Calu3 (cell line): ENCODE measurements at regions not wholly inside any gene's neighbourhood (a gene's known extent, or its start where the extent isn't known, plus 50 kb on each side); places are given as distances from the start of the nearest gene placed in this dataset.

Source experiments
- BruUV-seq: library from RNA; stranded (reverse); fragments of 400-500 nt; replicated peaks from 2 replicates; lab custom pipeline; 2021; lab: Mats Ljungman, UMichigan
- CTCF ChIA-PET: fragments of 300-600 bp; sonication (Branson Sonifier 250); formaldehyde crosslinking; loops from one replicate; lab custom pipeline; 2022; ENCODE audit warnings: antibody characterized with exemption; lab: Charles Lee
- DNase-seq: peaks from one replicate; pipeline ENCODE4 v3.0.0; 2022
- H3K27ac Mint-ChIP-seq: one replicate; pipeline ENCODE4 v1.8.0; 2022; ENCODE audit warnings: mixed read lengths; ENCODE audit not compliant: unreplicated experiment
- H3K27me3 Mint-ChIP-seq: one replicate; pipeline ENCODE4 v1.8.0; 2022; ENCODE audit warnings: mixed read lengths; ENCODE audit not compliant: unreplicated experiment
- H3K36me3 Mint-ChIP-seq: one replicate; pipeline ENCODE4 v1.8.0; 2022; ENCODE audit warnings: mild to moderate bottlenecking, moderate library complexity, mixed read lengths; ENCODE audit not compliant: insufficient read depth, unreplicated experiment
- H3K4me1 Mint-ChIP-seq: one replicate; pipeline ENCODE4 v1.8.0; 2022; ENCODE audit warnings: mild to moderate bottlenecking, low read depth, mixed read lengths; ENCODE audit not compliant: unreplicated experiment
- H3K4me3 Mint-ChIP-seq: one replicate; pipeline ENCODE4 v1.8.0; 2022; ENCODE audit warnings: mild to moderate bottlenecking, low read depth, moderate library complexity, mixed read lengths; ENCODE audit not compliant: unreplicated experiment
- H3K9me3 Mint-ChIP-seq: one replicate; pipeline ENCODE4 v1.8.0; 2022; ENCODE audit warnings: low read depth, mixed read lengths; ENCODE audit not compliant: unreplicated experiment
- CTCF ChIP-seq: fragments of 200-600 bp; IDR thresholded peaks from one replicate; pipeline ENCODE4 v1.8.0; 2022; ENCODE audit warnings: antibody characterized with exemption; ENCODE audit not compliant: unreplicated experiment
- intact Hi-C: fragments of 100-400 bp; cut with micrococcal nuclease; formaldehyde crosslinking; loops from one replicate; pipeline ENCODE4 v1.10.0; 2022; ENCODE audit not compliant: unreplicated experiment

- no peaks in the 10 kb centered on the region for H3K4me1 Mint-ChIP-seq
Measured at GRCh38 chr7:142334236-142334635, 76.4 kb upstream of the PRSS58 start.

GRCh38 chr7:142332421-142332820 lies 74.6 kb upstream of the PRSS58 start:
- TF ChIP-seq CTCF, result no peak
- BruUV-seq, result no TSS peak
- CTCF ChIA-PET, result no interaction called here
- H3K36me3 Mint-ChIP-seq, result no peaks in the 10 kb centered on the region
- no peaks in the 10 kb centered on the region for H3K4me1 Mint-ChIP-seq
- no peak overlapping the region for H3K4me3 Mint-ChIP-seq
- peaks cover 90% of the 10 kb centered on the region for H3K27me3 Mint-ChIP-seq
- no peak for DNase-seq
- no peak overlapping the region for H3K27ac Mint-ChIP-seq
- intact Hi-C loops, result no loop called here
- H3K9me3 Mint-ChIP-seq, result no peaks in the 10 kb centered on the region

More at GRCh38 chr7:142334236-142334635, 76.4 kb upstream of the PRSS58 start:
- intact Hi-C loops, result no loop called here
- no peak for DNase-seq
- no peaks in the 10 kb centered on the region for H3K9me3 Mint-ChIP-seq
- CTCF ChIA-PET, result no interaction called here
- no peaks in the 10 kb centered on the region for H3K36me3 Mint-ChIP-seq
- H3K4me3 Mint-ChIP-seq, result no peak overlapping the region
- peaks cover 95% of the 10 kb centered on the region for H3K27me3 Mint-ChIP-seq
- no peak for TF ChIP-seq CTCF
- BruUV-seq, result no TSS peak
- H3K27ac Mint-ChIP-seq, result no peak overlapping the region

- peaks cover under 1% of the 10 kb centered on the region for H3K4me1 Mint-ChIP-seq
- intact Hi-C loops, result no loop called here
- H3K4me3 Mint-ChIP-seq, result no peak overlapping the region
- H3K36me3 Mint-ChIP-seq, result no peaks in the 10 kb centered on the region
- no peak for DNase-seq
- no peaks in the 10 kb centered on the region for H3K9me3 Mint-ChIP-seq
- CTCF ChIA-PET, result no interaction called here
- no peak overlapping the region for H3K27ac Mint-ChIP-seq
- BruUV-seq, result no TSS peak
- TF ChIP-seq CTCF, result no peak
- peaks cover 85% of the 10 kb centered on the region for H3K27me3 Mint-ChIP-seq
Measured at GRCh38 chr7:142331941-142332340, 74.1 kb upstream of the PRSS58 start.

- no TSS peak for BruUV-seq
- intact Hi-C loops, result loop anchor here (10.0 kb wide), 1 partner anchor 156 kb away; no protein-coding TSS in a partner anchor
- peaks cover 8% of the 10 kb centered on the region for H3K4me1 Mint-ChIP-seq
- H3K4me3 Mint-ChIP-seq, result no peak overlapping the region
- H3K9me3 Mint-ChIP-seq, result no peaks in the 10 kb centered on the region
- peak overlapping the region; percentile 9 for H3K27ac Mint-ChIP-seq
- DNase-seq, result no peak
- TF ChIP-seq CTCF, result no peak
- peaks cover 58% of the 10 kb centered on the region for H3K27me3 Mint-ChIP-seq
- H3K36me3 Mint-ChIP-seq, result no peaks in the 10 kb centered on the region
- CTCF ChIA-PET, result no interaction called here
Measured at GRCh38 chr7:142329062-142329790, 71.4 kb upstream of the PRSS58 start.
